ENCODE measurements at regions not wholly inside any gene's neighbourhood (a gene's known extent, or its start where the extent isn't known, plus 50 kb on each side); places are given as distances from the start of the nearest gene placed in this dataset.

DNA sequence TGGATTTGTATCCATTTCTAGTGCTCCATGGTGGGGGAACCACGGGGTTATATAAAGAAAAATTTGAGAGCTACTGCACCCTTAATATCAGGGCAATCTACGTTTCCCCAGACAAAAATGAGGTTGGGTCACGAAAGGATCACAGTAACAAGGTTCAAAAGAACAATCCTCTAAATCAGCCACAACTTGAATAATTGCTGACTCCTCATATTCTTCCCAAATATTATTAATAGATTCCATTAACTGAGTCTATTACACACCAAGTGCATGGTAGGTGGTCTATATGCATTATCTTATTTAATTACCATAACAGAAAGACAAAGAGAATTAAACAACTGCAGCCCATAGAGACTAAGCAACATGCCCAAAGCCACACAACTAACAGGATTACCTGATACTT, 438.2 kb downstream of the ETNK1 start:
- H3K27ac ChIP-seq (ENCODE audit: low read length) = no peak overlapping the region
- no peak for TF ChIP-seq SMC3 (conservative IDR thresholded peaks at IDR 0.05; ENCODE audit: poor library complexity)
- TF ChIP-seq EZH2 (IDR thresholded peaks at IDR 0.05; ENCODE audit: borderline replicate concordance, insufficient read depth, low read length, poor library complexity, severe bottlenecking) = no peak
- TF ChIP-seq POLR2AphosphoS5 (IDR thresholded peaks at IDR 0.05) = no peak
- no peak for TF ChIP-seq MXI1 (conservative IDR thresholded peaks at IDR 0.05; ENCODE audit: poor library complexity, severe bottlenecking)
- TF ChIP-seq RAD21 (conservative IDR thresholded peaks at IDR 0.05) = no peak
- TF ChIP-seq, protein P1, sequence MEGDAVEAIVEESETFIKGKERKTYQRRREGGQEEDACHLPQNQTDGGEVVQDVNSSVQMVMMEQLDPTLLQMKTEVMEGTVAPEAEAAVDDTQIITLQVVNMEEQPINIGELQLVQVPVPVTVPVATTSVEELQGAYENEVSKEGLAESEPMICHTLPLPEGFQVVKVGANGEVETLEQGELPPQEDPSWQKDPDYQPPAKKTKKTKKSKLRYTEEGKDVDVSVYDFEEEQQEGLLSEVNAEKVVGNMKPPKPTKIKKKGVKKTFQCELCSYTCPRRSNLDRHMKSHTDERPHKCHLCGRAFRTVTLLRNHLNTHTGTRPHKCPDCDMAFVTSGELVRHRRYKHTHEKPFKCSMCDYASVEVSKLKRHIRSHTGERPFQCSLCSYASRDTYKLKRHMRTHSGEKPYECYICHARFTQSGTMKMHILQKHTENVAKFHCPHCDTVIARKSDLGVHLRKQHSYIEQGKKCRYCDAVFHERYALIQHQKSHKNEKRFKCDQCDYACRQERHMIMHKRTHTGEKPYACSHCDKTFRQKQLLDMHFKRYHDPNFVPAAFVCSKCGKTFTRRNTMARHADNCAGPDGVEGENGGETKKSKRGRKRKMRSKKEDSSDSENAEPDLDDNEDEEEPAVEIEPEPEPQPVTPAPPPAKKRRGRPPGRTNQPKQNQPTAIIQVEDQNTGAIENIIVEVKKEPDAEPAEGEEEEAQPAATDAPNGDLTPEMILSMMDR (IDR thresholded peaks at IDR 0.05; ENCODE audit: poor library complexity, severe bottlenecking) = no peak
- TF ChIP-seq TAF1 (IDR thresholded peaks at IDR 0.05; ENCODE audit: low read depth) = no peak
- TF ChIP-seq, protein P2, sequence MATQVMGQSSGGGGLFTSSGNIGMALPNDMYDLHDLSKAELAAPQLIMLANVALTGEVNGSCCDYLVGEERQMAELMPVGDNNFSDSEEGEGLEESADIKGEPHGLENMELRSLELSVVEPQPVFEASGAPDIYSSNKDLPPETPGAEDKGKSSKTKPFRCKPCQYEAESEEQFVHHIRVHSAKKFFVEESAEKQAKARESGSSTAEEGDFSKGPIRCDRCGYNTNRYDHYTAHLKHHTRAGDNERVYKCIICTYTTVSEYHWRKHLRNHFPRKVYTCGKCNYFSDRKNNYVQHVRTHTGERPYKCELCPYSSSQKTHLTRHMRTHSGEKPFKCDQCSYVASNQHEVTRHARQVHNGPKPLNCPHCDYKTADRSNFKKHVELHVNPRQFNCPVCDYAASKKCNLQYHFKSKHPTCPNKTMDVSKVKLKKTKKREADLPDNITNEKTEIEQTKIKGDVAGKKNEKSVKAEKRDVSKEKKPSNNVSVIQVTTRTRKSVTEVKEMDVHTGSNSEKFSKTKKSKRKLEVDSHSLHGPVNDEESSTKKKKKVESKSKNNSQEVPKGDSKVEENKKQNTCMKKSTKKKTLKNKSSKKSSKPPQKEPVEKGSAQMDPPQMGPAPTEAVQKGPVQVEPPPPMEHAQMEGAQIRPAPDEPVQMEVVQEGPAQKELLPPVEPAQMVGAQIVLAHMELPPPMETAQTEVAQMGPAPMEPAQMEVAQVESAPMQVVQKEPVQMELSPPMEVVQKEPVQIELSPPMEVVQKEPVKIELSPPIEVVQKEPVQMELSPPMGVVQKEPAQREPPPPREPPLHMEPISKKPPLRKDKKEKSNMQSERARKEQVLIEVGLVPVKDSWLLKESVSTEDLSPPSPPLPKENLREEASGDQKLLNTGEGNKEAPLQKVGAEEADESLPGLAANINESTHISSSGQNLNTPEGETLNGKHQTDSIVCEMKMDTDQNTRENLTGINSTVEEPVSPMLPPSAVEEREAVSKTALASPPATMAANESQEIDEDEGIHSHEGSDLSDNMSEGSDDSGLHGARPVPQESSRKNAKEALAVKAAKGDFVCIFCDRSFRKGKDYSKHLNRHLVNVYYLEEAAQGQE (IDR thresholded peaks at IDR 0.05; ENCODE audit: borderline replicate concordance) = no peak
- no peak for TF ChIP-seq EP300 (conservative IDR thresholded peaks at IDR 0.05; ENCODE audit: poor library complexity, severe bottlenecking)
- no peaks in the 10 kb centered on the region for H3F3A ChIP-seq (ENCODE audit: insufficient read depth, low read length, poor library complexity, severe bottlenecking)
- no peak overlapping the region for H3K4me3 ChIP-seq (ENCODE audit: low read length)
- no peaks in the 10 kb centered on the region for H3K9me3 ChIP-seq (ENCODE audit: low read length)
- H4K20me1 ChIP-seq (ENCODE audit: insufficient read depth) = no peaks in the 10 kb centered on the region
- no peaks in the 10 kb centered on the region for H3K27me3 ChIP-seq (ENCODE audit: insufficient read depth, low read depth, low read length)
- H3K79me2 ChIP-seq (replicated peaks; ENCODE audit: insufficient read depth, low read length) = no peaks in the 10 kb centered on the region
- no peaks in the 10 kb centered on the region for H3K36me3 ChIP-seq (ENCODE audit: insufficient read depth, low read length)
- no peak overlapping the region for H2AFZ ChIP-seq (ENCODE audit: low read depth, low read length)
- H3K9me2 ChIP-seq (ENCODE audit: insufficient read depth, low read length) = no peaks in the 10 kb centered on the region
- no peak overlapping the region for H3K9ac ChIP-seq (ENCODE audit: low read length)
- H3K4me2 ChIP-seq (ENCODE audit: low read length) = no peak overlapping the region

DNA sequence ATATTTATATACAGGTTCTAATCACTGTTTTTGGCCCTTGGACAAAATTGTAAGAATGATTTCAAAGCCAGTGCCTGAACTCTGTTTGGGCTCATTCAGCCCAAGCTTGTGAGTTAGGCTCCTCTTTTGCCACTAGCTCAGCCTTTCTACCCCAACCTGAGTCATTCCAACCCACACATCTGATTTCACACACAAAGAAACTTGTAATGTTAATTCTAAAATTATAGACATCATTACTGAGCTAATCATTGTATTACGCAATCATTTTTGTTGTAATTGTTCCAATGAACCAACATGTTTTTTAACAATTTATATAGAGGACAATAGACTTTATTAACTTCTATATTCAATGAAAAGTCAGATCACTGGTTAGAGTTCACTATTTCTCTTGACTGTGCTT, 441.1 kb downstream of the ETNK1 start:
- no peaks in the 10 kb centered on the region for H3K9me2 ChIP-seq (ENCODE audit: insufficient read depth, low read length)
- H3K9me3 ChIP-seq (ENCODE audit: low read length) = no peaks in the 10 kb centered on the region
- no peaks in the 10 kb centered on the region for H3K27me3 ChIP-seq (ENCODE audit: insufficient read depth, low read depth, low read length)
- no peak overlapping the region for H3K4me2 ChIP-seq (ENCODE audit: low read length)
- no peaks in the 10 kb centered on the region for H3F3A ChIP-seq (ENCODE audit: insufficient read depth, low read length, poor library complexity, severe bottlenecking)
- no peak overlapping the region for H2AFZ ChIP-seq (ENCODE audit: low read depth, low read length)
- H3K36me3 ChIP-seq (ENCODE audit: insufficient read depth, low read length) = no peaks in the 10 kb centered on the region
- H4K20me1 ChIP-seq (ENCODE audit: insufficient read depth) = no peaks in the 10 kb centered on the region
- TF ChIP-seq, protein P2 (IDR thresholded peaks at IDR 0.05; ENCODE audit: borderline replicate concordance) = no peak
- TF ChIP-seq EP300 (conservative IDR thresholded peaks at IDR 0.05; ENCODE audit: poor library complexity, severe bottlenecking) = no peak
- no peak for TF ChIP-seq TAF1 (IDR thresholded peaks at IDR 0.05; ENCODE audit: low read depth)
- no peak for TF ChIP-seq MXI1 (conservative IDR thresholded peaks at IDR 0.05; ENCODE audit: poor library complexity, severe bottlenecking)
- no peak for TF ChIP-seq RAD21 (conservative IDR thresholded peaks at IDR 0.05)
- no peak for TF ChIP-seq POLR2AphosphoS5 (IDR thresholded peaks at IDR 0.05)
- TF ChIP-seq EZH2 (IDR thresholded peaks at IDR 0.05; ENCODE audit: borderline replicate concordance, insufficient read depth, low read length, poor library complexity, severe bottlenecking) = no peak
- no peak for TF ChIP-seq SMC3 (conservative IDR thresholded peaks at IDR 0.05; ENCODE audit: poor library complexity)
- TF ChIP-seq, protein P1 (IDR thresholded peaks at IDR 0.05; ENCODE audit: poor library complexity, severe bottlenecking) = no peak
- H3K27ac ChIP-seq (ENCODE audit: low read length) = no peak overlapping the region
- no peaks in the 10 kb centered on the region for H3K79me2 ChIP-seq (replicated peaks; ENCODE audit: insufficient read depth, low read length)
- H3K4me3 ChIP-seq (ENCODE audit: low read length) = no peak overlapping the region
- no peak overlapping the region for H3K9ac ChIP-seq (ENCODE audit: low read length)

All from neural cell (in vitro differentiated cells).